ENCODE measurements at regions not wholly inside any gene's neighbourhood (a gene's known extent, or its start where the extent isn't known, plus 50 kb on each side); places are given as distances from the start of the nearest gene placed in this dataset.

- DNase-seq, result no peak
These were observed 140.7 kb downstream of the KCTD12 start for GRCh38 chr13:76745261-76746200.

GRCh38 chr13:76741624-76742023 is 144.6 kb downstream of the KCTD12 start:
- DNase-seq, result no peak

- DNase-seq, result no peak
These were observed 145.2 kb downstream of the KCTD12 start for GRCh38 chr13:76741046-76741445.

- DNase-seq, result no peak
These were observed 147.6 kb downstream of the KCTD12 start for GRCh38 chr13:76738616-76739015.

GRCh38 chr13:76737526-76737925 is 148.7 kb downstream of the KCTD12 start:
- no peak for DNase-seq

- no peak for DNase-seq
These were observed 150.6 kb downstream of the KCTD12 start for GRCh38 chr13:76735641-76736040.

- no peak for DNase-seq
These were observed 152.5 kb downstream of the KCTD12 start for GRCh38 chr13:76733671-76734070.

- no peak for DNase-seq
These were observed 153.8 kb downstream of the KCTD12 start for GRCh38 chr13:76732367-76732766.

- DNase-seq, result no peak
These were observed 156.0 kb downstream of the KCTD12 start for GRCh38 chr13:76730220-76730619.

GRCh38 chr13:76729691-76730090 is 156.5 kb downstream of the KCTD12 start:
- no peak for DNase-seq

GRCh38 chr13:76725896-76726295 is 160.3 kb downstream of the KCTD12 start:
- DNase-seq, result no peak

- DNase-seq, result no peak
These were observed 161.0 kb downstream of the KCTD12 start for GRCh38 chr13:76725211-76725610.

- DNase-seq, result no peak
These were observed 161.8 kb downstream of the KCTD12 start for GRCh38 chr13:76724421-76724820.

GRCh38 chr13:76723551-76724232 is 162.5 kb downstream of the KCTD12 start:
- DNase-seq, result no peak

- no peak for DNase-seq
These were observed 163.4 kb downstream of the KCTD12 start for GRCh38 chr13:76722782-76723181.

GRCh38 chr13:76720821-76721220 is 165.4 kb downstream of the KCTD12 start:
- no peak for DNase-seq

- DNase-seq, result no peak
These were observed 165.8 kb downstream of the KCTD12 start for GRCh38 chr13:76720416-76720815.

- DNase-seq, result no peak
These were observed 166.2 kb downstream of the KCTD12 start for GRCh38 chr13:76719955-76720354.

GRCh38 chr13:76717092-76717491 is 169.1 kb downstream of the KCTD12 start:
- no peak for DNase-seq

- no peak for DNase-seq
These were observed 170.6 kb downstream of the KCTD12 start for GRCh38 chr13:76715621-76716020.

- no peak for DNase-seq
These were observed 171.1 kb downstream of the KCTD12 start for GRCh38 chr13:76715075-76715474.

GRCh38 chr13:76713280-76713679 is 172.9 kb downstream of the KCTD12 start:
- no peak for DNase-seq

GRCh38 chr13:76711550-76712182 is 174.5 kb downstream of the KCTD12 start:
- DNase-seq, result no peak

GRCh38 chr13:76709851-76710250 is 176.4 kb downstream of the KCTD12 start:
- DNase-seq, result no peak

Data from stimulated activated CD4-positive, alpha-beta T cell treated with anti-CD3 and anti-CD28 coated beads, Interleukin-4, amount 100 ng/mL, for 24 hours (primary cell).